ENCODE measurements at regions not wholly inside any gene's neighbourhood (a gene's known extent, or its start where the extent isn't known, plus 50 kb on each side); places are given as distances from the start of the nearest gene placed in this dataset.

DNA sequence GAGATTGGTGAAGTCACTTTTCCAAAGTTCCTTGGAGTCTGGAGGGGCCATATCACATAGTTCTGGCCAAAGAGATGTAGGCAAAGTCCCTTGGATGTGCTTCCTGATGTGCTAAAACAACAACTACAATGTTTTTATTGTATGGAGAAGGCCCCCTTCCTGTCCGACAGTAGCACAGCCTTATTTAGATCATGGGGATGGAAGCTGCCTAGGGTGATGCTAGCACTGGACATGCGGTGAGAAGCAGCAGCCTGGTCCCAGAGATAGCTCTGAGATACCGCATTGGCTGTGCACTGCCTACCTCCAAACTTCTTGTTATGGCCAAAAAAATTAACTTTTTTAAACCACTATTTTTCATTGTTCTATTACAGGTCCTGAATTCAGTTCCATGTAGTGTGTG, 137.6 kb downstream of the AQP9 start:
- TF ChIP-seq CTCF (IDR thresholded peaks at IDR 0.05) (no peak), POLR2A (IDR thresholded peaks at IDR 0.05) (no peak)
